Calu3 (cell line): ENCODE measurements at regions not wholly inside any gene's neighbourhood (a gene's known extent, or its start where the extent isn't known, plus 50 kb on each side); places are given as distances from the start of the nearest gene placed in this dataset.

Experiments used
- BruUV-seq: library from RNA; stranded (reverse); fragments of 400-500 nt; replicated peaks from 2 replicates; lab custom pipeline; 2021; lab: Mats Ljungman, UMichigan
- CTCF ChIA-PET: fragments of 300-600 bp; sonication (Branson Sonifier 250); formaldehyde crosslinking; loops from one replicate; lab custom pipeline; 2022; ENCODE audit warnings: antibody characterized with exemption; lab: Charles Lee
- DNase-seq: peaks from one replicate; pipeline ENCODE4 v3.0.0; 2022
- H3K27ac Mint-ChIP-seq: one replicate; pipeline ENCODE4 v1.8.0; 2022; ENCODE audit warnings: mixed read lengths; ENCODE audit not compliant: unreplicated experiment
- H3K27me3 Mint-ChIP-seq: one replicate; pipeline ENCODE4 v1.8.0; 2022; ENCODE audit warnings: mixed read lengths; ENCODE audit not compliant: unreplicated experiment
- H3K36me3 Mint-ChIP-seq: one replicate; pipeline ENCODE4 v1.8.0; 2022; ENCODE audit warnings: mild to moderate bottlenecking, moderate library complexity, mixed read lengths; ENCODE audit not compliant: insufficient read depth, unreplicated experiment
- H3K4me1 Mint-ChIP-seq: one replicate; pipeline ENCODE4 v1.8.0; 2022; ENCODE audit warnings: mild to moderate bottlenecking, low read depth, mixed read lengths; ENCODE audit not compliant: unreplicated experiment
- H3K4me3 Mint-ChIP-seq: one replicate; pipeline ENCODE4 v1.8.0; 2022; ENCODE audit warnings: mild to moderate bottlenecking, low read depth, moderate library complexity, mixed read lengths; ENCODE audit not compliant: unreplicated experiment
- H3K9me3 Mint-ChIP-seq: one replicate; pipeline ENCODE4 v1.8.0; 2022; ENCODE audit warnings: low read depth, mixed read lengths; ENCODE audit not compliant: unreplicated experiment
- intact Hi-C: fragments of 100-400 bp; cut with micrococcal nuclease; formaldehyde crosslinking; loops from one replicate; pipeline ENCODE4 v1.10.0; 2022; ENCODE audit not compliant: unreplicated experiment
- TF ChIP-seq, protein P1 (sequence below): fragments of 200-600 bp; IDR thresholded peaks from one replicate; pipeline ENCODE4 v1.8.0; 2022; ENCODE audit warnings: antibody characterized with exemption; ENCODE audit not compliant: unreplicated experiment

DNA sequence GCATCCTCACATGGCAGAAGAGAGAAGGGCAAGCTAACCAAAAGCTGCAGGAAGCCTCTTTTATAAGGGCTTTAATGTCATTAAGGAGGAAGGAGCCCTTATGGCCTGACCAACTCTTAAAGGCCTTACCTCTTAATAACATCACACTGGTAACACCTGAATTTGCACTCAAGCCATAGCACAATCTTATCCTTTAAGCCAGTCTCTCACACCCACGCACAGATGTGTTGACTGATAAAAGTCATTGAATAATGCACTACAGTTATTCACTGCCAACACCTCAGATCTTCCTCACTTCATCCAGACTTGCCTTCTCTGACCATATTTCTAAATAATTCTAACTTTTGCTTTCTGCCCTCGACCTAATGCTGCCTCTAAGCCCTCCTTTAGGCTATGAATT, 516.8 kb downstream of the ADCYAP1 start:
- no peaks in the 10 kb centered on the region for H3K9me3 Mint-ChIP-seq
- no peak overlapping the region for H3K4me3 Mint-ChIP-seq
- no peaks in the 10 kb centered on the region for H3K36me3 Mint-ChIP-seq
- no TSS peak for BruUV-seq
- CTCF ChIA-PET, result no interaction called here
- TF ChIP-seq, protein P1, sequence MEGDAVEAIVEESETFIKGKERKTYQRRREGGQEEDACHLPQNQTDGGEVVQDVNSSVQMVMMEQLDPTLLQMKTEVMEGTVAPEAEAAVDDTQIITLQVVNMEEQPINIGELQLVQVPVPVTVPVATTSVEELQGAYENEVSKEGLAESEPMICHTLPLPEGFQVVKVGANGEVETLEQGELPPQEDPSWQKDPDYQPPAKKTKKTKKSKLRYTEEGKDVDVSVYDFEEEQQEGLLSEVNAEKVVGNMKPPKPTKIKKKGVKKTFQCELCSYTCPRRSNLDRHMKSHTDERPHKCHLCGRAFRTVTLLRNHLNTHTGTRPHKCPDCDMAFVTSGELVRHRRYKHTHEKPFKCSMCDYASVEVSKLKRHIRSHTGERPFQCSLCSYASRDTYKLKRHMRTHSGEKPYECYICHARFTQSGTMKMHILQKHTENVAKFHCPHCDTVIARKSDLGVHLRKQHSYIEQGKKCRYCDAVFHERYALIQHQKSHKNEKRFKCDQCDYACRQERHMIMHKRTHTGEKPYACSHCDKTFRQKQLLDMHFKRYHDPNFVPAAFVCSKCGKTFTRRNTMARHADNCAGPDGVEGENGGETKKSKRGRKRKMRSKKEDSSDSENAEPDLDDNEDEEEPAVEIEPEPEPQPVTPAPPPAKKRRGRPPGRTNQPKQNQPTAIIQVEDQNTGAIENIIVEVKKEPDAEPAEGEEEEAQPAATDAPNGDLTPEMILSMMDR, result no peak
- H3K27ac Mint-ChIP-seq, result no peak overlapping the region
- no peaks in the 10 kb centered on the region for H3K4me1 Mint-ChIP-seq
- DNase-seq, result no peak
- intact Hi-C loops, result no loop called here
- no peaks in the 10 kb centered on the region for H3K27me3 Mint-ChIP-seq

DNA sequence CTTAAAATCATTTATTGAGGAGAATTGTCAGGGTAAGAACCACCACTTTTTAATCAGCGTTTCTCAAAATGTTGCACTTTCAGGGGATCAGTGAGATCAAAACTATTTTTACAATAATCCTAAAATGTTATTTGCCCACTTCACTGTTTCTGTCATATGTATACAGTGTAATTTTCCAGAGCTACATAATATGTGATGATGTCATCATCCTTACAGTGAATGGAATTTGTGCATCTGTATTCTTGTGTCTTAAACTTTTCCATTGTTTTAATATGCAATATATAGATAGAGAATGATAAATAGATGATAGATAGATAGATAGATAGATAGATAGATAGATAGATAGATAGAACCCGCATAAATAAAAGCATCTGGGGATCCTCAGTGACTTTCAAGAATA, 518.0 kb downstream of the ADCYAP1 start:
- CTCF ChIA-PET, result no interaction called here
- DNase-seq, result no peak
- no TSS peak for BruUV-seq
- Mint-ChIP-seq H3K4me1 (no peaks in the 10 kb centered on the region), H3K27me3 (no peaks in the 10 kb centered on the region), H3K36me3 (no peaks in the 10 kb centered on the region), H3K27ac (no peak overlapping the region), H3K9me3 (no peaks in the 10 kb centered on the region), H3K4me3 (no peak overlapping the region)
- TF ChIP-seq, protein P1, result no peak
- intact Hi-C loops, result no loop called here

DNA sequence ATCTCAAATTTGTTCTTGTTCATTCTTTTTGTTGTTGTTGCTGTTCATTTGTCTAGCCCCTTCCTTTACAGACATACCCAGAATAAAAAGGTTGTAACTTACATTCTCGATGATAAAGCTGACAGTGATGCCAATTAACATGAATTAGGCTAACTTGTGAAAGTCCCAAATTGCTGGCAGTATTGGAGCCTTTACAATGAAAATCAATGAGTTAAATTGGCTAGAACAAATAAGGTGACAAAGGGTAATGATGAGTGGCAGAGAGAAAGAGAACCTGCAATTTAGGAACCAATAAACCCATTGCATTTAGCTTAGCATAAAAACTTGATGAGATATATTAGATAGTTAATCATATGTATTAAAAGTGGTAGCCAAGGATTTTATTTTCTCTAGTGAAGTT, 521.0 kb downstream of the ADCYAP1 start:
- H3K4me3 Mint-ChIP-seq, result no peak overlapping the region
- intact Hi-C loops, result no loop called here
- H3K9me3 Mint-ChIP-seq, result peaks cover 2% of the 10 kb centered on the region
- no peak overlapping the region for H3K27ac Mint-ChIP-seq
- no peaks in the 10 kb centered on the region for H3K4me1 Mint-ChIP-seq
- H3K36me3 Mint-ChIP-seq, result no peaks in the 10 kb centered on the region
- BruUV-seq, result no TSS peak
- no peaks in the 10 kb centered on the region for H3K27me3 Mint-ChIP-seq
- no peak for DNase-seq
- TF ChIP-seq, protein P1, result no peak
- CTCF ChIA-PET, result no interaction called here

DNA sequence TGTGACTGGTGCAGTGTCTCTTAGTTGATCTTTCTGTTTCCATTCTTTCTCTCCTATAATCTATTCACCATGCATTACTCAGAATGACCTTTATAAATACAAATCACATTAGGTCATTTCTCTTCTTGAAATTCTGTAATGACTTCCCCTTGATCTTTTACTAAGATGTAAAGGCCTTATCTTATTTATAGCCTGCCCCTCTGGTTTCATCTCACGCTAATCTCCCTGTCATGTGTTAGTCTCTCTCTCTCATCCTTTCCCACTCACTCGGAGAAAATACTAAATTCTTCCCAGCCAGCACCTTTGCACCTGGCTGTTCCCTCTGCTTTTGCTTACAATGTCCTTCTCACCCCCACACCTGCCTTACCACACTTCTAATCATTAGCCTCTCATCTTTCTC, 530.8 kb downstream of the ADCYAP1 start:
- Mint-ChIP-seq H3K4me3 (no peak overlapping the region), H3K27me3 (no peaks in the 10 kb centered on the region), H3K36me3 (no peaks in the 10 kb centered on the region), H3K9me3 (peaks cover 6% of the 10 kb centered on the region), H3K27ac (no peak overlapping the region), H3K4me1 (no peaks in the 10 kb centered on the region)
- intact Hi-C loops, result no loop called here
- CTCF ChIA-PET, result no interaction called here
- DNase-seq, result no peak
- no TSS peak for BruUV-seq
- TF ChIP-seq, protein P1, result no peak
